Activated CD4-positive, alpha-beta memory T cell treated with anti-CD3 and anti-CD28 coated beads, Interleukin-2, amount 10 ng/mL, durations not matched to agents 7 days and 5 days (primary cell): ENCODE measurements at regions not wholly inside any gene's neighbourhood (a gene's known extent, or its start where the extent isn't known, plus 50 kb on each side); places are given as distances from the start of the nearest gene placed in this dataset.

Experiments
- CTCF ChIA-PET: fragments of 350-600 bp; sonication (Branson Sonifier 250); formaldehyde crosslinking; loops from one replicate; lab custom pipeline; 2021; ENCODE audit warnings: antibody characterized with exemption, inconsistent platforms; lab: Charles Lee
- POLR2A ChIA-PET: fragments of 350-600 bp; sonication (Branson Sonifier 250); formaldehyde crosslinking; loops from one replicate; lab custom pipeline; 2021; ENCODE audit warnings: antibody characterized with exemption; lab: Charles Lee
- DNase-seq: peaks from one replicate; pipeline ENCODE4 v3.0.0-alpha.2; 2020
- H3K27ac Mint-ChIP-seq: one replicate; pipeline ENCODE4 v1.8.0; 2021; ENCODE audit warnings: mild to moderate bottlenecking, mixed read lengths
- H3K27me3 Mint-ChIP-seq: one replicate; pipeline ENCODE4 v1.8.0; 2021; ENCODE audit warnings: mixed read lengths
- H3K36me3 Mint-ChIP-seq: one replicate; pipeline ENCODE4 v1.8.0; 2021; ENCODE audit warnings: low read depth, mixed read lengths
- H3K4me1 Mint-ChIP-seq: one replicate; pipeline ENCODE4 v1.8.0; 2021; ENCODE audit warnings: mixed read lengths
- H3K4me3 Mint-ChIP-seq: one replicate; pipeline ENCODE4 v1.8.0; 2021; ENCODE audit warnings: mild to moderate bottlenecking, mixed read lengths
- H3K9me3 Mint-ChIP-seq: one replicate; pipeline ENCODE4 v1.8.0; 2021; ENCODE audit warnings: mixed read lengths

DNA sequence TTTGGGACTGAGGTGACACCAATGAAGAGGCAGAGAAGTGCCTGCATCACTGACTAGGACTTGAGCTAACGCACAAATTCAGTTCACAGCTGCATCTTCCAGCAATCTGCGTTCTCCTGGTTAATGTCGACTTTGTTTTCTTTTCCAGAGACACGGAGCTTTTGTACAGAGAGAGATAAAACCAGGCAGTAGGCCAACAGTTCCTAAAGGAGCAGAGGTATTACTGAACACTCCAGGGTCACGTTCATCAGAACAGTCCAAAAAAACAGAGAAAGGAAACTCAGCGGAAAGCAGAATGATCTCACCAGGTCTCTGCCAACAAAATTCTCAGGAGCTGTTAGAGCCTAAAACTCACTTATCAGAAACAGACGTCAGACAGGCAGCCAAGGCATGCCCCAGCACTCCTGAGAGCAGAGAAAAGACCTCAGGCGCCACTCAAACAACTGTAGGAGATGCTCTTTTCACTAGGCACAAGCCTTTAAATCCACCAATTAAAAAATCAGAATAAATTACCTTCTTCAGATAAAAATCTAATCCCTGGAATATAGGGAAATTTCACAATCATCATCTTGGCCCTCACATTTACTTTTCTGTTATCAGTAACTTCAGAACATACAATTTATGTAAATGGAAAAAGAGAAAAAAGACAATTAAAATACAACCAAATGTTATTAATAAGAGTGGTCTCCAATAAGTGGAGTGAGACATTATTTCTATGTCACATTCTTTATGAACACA lies 95.9 kb upstream of the SPTBN1 start:
- ChIA-PET CTCF (no interaction called here), POLR2A (no interaction called here)
- H3K4me3 Mint-ChIP-seq = no peak overlapping the region
- H3K4me1 Mint-ChIP-seq = no peaks in the 10 kb centered on the region
- no peaks in the 10 kb centered on the region for H3K9me3 Mint-ChIP-seq
- no peak overlapping the region for H3K27ac Mint-ChIP-seq
- H3K36me3 Mint-ChIP-seq = no peaks in the 10 kb centered on the region
- no peak for DNase-seq
- H3K27me3 Mint-ChIP-seq = peaks cover 27% of the 10 kb centered on the region

DNA sequence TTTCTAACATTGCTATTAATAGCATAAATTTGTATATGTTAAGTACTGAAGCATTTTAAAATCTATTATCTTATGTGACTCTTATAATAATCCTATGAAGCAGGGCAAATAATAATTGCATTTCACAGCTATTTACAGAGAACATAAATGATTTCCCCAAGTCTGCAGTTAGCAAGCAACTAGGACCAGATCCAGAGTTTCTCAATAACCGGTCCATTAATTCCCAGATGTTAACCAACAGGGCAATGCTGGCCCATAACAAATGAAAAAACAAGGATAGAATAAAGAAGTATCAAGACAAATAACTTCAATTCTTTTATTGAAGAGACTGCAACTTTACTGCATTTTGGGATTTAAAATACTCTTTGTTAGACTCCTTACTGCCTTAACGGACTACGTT lies 91.7 kb upstream of the SPTBN1 start:
- H3K9me3 Mint-ChIP-seq = peaks cover 13% of the 10 kb centered on the region
- no peak overlapping the region for H3K4me3 Mint-ChIP-seq
- H3K27me3 Mint-ChIP-seq = peaks cover 25% of the 10 kb centered on the region
- no peaks in the 10 kb centered on the region for H3K4me1 Mint-ChIP-seq
- H3K36me3 Mint-ChIP-seq = no peaks in the 10 kb centered on the region
- ChIA-PET POLR2A (no interaction called here), CTCF (no interaction called here)
- no peak for DNase-seq
- H3K27ac Mint-ChIP-seq = no peak overlapping the region

DNA sequence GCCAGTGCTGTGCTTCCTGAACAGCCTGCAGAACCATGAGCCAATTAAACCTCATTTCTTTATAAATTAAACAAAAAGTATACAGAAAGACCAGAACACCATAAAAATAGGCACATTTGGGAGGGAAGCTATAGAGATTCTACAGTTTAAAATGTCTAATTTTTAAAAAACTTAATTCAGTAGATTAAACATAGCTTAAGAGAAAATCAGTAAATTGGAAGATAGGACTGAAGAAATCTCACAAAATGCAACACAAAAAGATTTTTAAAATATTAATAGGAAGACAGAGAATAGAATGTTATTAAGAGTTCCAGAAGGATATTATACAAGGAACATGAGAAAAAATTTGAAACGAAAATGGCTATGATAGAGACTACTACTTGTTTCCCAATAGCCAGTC lies 90.5 kb upstream of the SPTBN1 start:
- POLR2A ChIA-PET = no interaction called here
- Mint-ChIP-seq H3K4me1 (no peaks in the 10 kb centered on the region), H3K4me3 (no peak overlapping the region), H3K36me3 (no peaks in the 10 kb centered on the region), H3K27ac (no peak overlapping the region), H3K27me3 (peaks cover 22% of the 10 kb centered on the region), H3K9me3 (peaks cover 15% of the 10 kb centered on the region)
- CTCF ChIA-PET = no interaction called here
- no peak for DNase-seq

DNA sequence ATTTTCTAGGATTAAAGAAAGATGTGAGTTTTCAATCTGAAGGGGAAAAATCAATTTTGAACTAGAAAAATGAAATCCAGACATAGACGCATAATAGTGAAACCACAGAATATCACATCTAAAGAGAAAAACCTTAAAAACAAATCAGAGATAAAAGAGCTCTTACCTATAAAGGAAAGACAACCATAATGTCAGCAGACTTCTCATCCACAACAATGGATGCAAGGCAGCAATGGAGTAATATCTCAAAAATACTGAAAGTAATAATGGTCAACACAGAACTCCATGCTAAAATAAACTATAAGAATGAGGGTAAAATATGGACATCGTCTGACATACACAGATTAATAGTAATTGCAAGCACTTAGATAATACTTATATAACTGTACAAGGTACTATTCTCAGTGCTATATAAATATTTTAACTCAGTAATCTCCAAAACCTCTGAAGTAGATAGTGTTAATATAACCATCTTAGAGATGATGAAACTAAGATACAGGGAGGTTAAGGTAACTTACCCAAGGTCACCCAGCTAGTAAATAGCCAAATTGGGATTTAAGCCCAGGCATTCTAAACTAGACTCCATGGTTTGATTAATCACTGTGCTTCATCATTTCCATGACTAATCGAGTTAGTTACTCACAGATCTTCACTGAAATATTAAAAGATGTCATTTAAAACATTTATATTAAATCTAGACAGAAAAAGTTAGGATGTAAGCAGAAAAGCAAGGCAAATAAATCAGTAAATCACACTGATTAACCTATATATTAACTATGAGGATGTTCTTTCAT lies 89.4 kb upstream of the SPTBN1 start:
- peaks cover 21% of the 10 kb centered on the region for H3K27me3 Mint-ChIP-seq
- no peaks in the 10 kb centered on the region for H3K4me1 Mint-ChIP-seq
- peaks cover 15% of the 10 kb centered on the region for H3K9me3 Mint-ChIP-seq
- DNase-seq = no peak
- H3K27ac Mint-ChIP-seq = no peak overlapping the region
- POLR2A ChIA-PET = no interaction called here
- H3K36me3 Mint-ChIP-seq = no peaks in the 10 kb centered on the region
- CTCF ChIA-PET = no interaction called here
- no peak overlapping the region for H3K4me3 Mint-ChIP-seq

DNA sequence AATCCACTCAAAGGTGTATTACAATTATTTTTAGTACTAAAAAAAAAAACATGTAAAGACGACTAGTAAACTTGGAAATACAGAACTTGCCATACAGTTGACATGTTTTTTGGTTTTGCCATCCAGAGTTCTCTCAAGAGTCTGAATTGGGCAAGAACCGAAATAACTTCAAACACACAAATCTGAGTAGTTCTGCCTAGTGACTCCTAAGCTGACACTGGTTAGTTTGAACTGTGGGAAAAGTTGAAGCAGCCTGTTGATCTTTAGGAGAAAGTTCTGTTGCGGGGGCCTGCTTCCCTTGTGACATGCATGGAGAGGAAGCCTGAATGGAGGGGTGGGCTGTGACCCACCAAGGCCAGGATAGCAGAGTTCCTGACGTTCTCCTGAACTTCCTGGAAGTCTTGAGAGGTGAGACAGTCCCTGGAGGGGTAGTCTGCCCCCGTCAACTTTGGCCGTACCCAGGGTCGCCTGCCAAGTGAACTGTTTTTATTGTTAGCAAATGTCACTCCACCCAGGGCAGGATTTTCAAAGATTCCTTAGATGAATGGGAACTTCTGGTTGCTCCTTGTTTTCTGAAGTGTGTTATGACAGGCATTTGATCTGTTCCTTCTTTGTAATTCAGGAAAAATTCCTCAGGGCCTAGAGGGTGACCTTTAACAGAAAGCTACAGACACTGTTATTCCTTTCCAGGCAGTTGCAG lies 85.6 kb upstream of the SPTBN1 start:
- POLR2A ChIA-PET = no interaction called here
- no peak overlapping the region for H3K4me3 Mint-ChIP-seq
- CTCF ChIA-PET = no interaction called here
- peaks cover 4% of the 10 kb centered on the region for H3K27me3 Mint-ChIP-seq
- no peaks in the 10 kb centered on the region for H3K4me1 Mint-ChIP-seq
- H3K9me3 Mint-ChIP-seq = peaks cover 15% of the 10 kb centered on the region
- no peak overlapping the region for H3K27ac Mint-ChIP-seq
- H3K36me3 Mint-ChIP-seq = no peaks in the 10 kb centered on the region
- no peak for DNase-seq

DNA sequence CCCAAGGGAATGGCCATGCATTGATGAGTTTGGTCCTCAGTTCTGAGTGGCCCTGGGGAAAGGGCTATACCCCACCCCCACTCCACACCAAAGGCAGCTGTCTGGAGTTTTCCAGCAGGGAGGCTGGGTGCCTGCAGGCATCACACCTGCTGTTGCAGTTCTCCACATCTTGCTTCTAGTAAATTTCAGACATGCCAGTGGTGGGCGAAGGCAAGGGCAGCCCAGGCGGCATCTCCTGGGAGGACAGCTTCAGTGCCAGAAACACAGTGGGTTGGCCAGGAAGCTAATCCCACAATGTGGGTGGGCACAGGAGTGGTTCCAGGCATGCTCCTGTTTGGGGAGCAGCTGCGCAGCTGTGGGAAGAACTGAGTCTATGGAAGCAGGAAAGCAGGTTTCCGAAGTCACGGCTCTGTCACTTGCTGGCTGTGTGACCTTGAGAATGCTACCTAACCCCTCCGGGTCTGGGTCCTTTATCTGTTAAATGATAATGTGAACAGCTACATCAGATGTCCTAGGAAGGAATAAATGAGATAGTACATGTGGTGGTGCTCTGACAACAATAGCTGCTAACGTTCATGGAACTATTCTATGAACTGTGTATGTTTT lies 84.6 kb upstream of the SPTBN1 start:
- Mint-ChIP-seq H3K4me3 (no peak overlapping the region), H3K36me3 (no peaks in the 10 kb centered on the region), H3K9me3 (peaks cover 15% of the 10 kb centered on the region), H3K27ac (no peak overlapping the region), H3K4me1 (no peaks in the 10 kb centered on the region), H3K27me3 (peaks cover 5% of the 10 kb centered on the region)
- CTCF ChIA-PET = no interaction called here
- no peak for DNase-seq
- POLR2A ChIA-PET = no interaction called here

DNA sequence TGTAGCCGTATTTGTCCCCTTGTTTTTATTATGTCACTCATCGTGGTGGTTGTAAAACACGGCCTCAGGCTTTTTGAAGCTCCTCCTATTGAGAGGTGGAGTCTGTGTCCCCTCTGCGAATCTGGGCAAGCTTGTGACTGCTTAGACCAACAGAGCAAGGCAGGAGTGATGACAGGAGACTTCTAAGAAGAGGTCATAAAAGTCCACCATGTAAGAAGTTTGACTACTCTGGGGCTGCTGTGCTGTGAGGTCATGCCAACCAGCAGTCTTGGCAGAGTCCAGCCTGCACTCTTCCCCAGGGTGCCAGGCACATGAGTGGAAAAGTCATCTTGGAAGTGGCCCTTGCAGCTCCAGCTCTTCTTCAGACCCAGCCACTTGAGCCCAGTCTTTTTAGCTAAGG lies 83.8 kb upstream of the SPTBN1 start:
- ChIA-PET CTCF (no interaction called here), POLR2A (no interaction called here)
- H3K36me3 Mint-ChIP-seq = no peaks in the 10 kb centered on the region
- H3K4me3 Mint-ChIP-seq = no peak overlapping the region
- peaks cover 5% of the 10 kb centered on the region for H3K27me3 Mint-ChIP-seq
- H3K27ac Mint-ChIP-seq = no peak overlapping the region
- no peaks in the 10 kb centered on the region for H3K4me1 Mint-ChIP-seq
- peaks cover 15% of the 10 kb centered on the region for H3K9me3 Mint-ChIP-seq
- no peak for DNase-seq

DNA sequence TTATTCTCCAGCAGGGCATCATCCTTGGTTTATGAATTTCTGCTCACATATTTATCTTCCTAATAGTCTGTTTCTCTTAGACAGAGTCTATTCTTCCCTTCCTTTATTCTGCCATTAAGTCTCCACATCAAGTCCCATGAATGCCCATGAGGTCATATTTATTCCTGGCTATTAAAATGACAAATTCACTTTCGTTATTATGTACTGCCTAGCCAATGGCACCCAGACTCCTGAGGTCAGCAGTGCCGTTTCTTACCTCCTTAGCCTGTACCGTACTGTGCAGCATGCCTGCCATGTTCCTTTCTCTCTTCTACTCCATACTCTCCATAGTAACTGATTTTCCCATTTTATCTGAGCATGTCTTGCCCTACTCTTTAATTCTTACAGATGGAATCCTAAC lies 82.3 kb upstream of the SPTBN1 start:
- ChIA-PET POLR2A (no interaction called here), CTCF (no interaction called here)
- Mint-ChIP-seq H3K4me1 (no peaks in the 10 kb centered on the region), H3K36me3 (no peaks in the 10 kb centered on the region), H3K27ac (no peak overlapping the region), H3K27me3 (peaks cover 5% of the 10 kb centered on the region), H3K4me3 (no peak overlapping the region), H3K9me3 (peaks cover 6% of the 10 kb centered on the region)
- DNase-seq = no peak

DNA sequence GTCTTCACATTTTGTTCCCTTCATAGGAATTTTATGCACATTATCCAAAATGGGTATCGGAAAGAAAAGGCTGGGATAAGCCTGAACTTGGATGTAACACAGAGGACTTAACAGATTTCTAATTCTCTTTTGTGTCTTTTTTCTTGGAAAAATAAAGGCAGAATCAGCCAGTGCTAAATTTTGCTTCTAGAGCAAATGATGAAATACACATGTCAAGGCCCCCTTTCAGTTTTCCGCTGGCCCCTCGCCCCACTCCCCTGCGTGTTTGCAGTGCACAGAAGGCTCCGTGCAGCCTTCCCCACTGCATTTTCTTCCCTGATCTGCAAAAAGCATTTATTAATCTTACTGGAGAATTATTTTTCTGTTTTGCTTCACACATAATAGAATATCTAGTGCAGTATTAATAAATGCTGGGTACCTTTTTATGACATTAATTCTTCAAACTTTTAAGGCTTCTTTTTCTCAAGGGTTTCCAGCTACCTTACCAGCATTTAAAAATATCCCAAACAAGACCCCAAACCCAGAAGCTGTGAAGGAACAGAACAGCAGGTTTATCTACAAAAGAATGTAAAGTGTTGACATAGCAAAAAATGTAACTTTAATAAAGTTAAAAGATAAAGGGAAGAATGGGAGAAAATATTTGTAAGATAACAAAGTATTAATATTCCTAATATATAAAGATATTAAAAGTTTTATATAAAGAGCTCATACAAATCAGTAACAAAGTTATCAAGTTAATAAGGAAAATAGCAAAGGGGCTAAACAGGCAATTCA lies 81.3 kb upstream of the SPTBN1 start:
- Mint-ChIP-seq H3K27me3 (peaks cover 4% of the 10 kb centered on the region), H3K4me3 (no peak overlapping the region), H3K4me1 (no peaks in the 10 kb centered on the region), H3K36me3 (no peaks in the 10 kb centered on the region), H3K9me3 (no peaks in the 10 kb centered on the region), H3K27ac (no peak overlapping the region)
- ChIA-PET CTCF (no interaction called here), POLR2A (no interaction called here)
- no peak for DNase-seq

DNA sequence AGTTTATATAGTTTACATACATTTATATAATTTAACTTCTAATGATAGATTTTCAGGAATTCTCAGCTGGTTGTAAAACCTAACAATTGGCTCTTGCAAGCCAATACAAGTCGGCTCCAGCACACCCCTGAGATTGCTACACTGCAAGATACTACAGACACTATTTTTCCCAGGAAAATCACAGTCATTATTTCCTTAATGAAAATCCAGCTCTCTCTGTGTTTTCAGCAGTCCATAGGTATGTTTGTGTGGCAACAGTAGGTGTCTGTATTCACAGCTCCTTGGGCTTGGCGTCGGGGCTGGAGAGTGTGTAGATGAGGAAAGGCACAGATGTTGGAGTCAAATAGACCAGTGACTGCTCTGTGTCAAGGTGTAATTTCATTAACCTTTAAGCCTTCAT lies 78.7 kb upstream of the SPTBN1 start:
- no peak overlapping the region for H3K27ac Mint-ChIP-seq
- H3K4me3 Mint-ChIP-seq = no peak overlapping the region
- H3K4me1 Mint-ChIP-seq = no peaks in the 10 kb centered on the region
- no peaks in the 10 kb centered on the region for H3K9me3 Mint-ChIP-seq
- H3K27me3 Mint-ChIP-seq = peaks cover 8% of the 10 kb centered on the region
- no peaks in the 10 kb centered on the region for H3K36me3 Mint-ChIP-seq
- CTCF ChIA-PET = no interaction called here
- POLR2A ChIA-PET = no interaction called here
- DNase-seq = no peak

DNA sequence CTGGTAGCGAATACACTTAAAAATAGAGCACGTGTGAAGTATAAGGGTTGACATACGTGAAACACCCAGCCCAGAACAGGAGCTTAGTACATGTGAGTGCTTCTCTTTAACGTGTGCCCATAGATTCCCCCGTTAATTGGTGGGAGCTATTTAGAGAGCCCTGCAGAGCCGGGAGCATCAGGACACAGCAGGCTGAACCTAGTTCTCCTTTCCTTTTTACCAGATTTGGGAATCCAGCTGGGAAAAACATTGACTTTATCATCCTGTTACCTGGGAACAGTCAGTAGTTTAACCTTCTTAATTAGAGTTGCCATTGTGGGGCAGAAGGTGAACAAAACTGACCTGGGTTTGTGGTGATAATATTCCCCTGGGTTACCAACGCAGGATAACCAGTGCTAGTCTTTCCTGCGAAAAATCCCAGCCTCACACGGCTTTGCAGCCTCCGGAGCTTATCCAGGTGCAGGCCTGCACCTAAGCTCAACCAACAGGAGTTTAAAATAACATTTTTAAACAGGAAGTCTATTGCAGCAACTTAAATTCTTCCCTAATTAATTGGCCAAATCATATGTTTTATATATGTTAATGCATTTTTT lies 78.1 kb upstream of the SPTBN1 start:
- no peaks in the 10 kb centered on the region for H3K36me3 Mint-ChIP-seq
- ChIA-PET POLR2A (no interaction called here), CTCF (no interaction called here)
- no peak overlapping the region for H3K27ac Mint-ChIP-seq
- H3K4me3 Mint-ChIP-seq = no peak overlapping the region
- H3K4me1 Mint-ChIP-seq = no peaks in the 10 kb centered on the region
- H3K9me3 Mint-ChIP-seq = no peaks in the 10 kb centered on the region
- H3K27me3 Mint-ChIP-seq = peaks cover 10% of the 10 kb centered on the region
- no peak for DNase-seq

DNA sequence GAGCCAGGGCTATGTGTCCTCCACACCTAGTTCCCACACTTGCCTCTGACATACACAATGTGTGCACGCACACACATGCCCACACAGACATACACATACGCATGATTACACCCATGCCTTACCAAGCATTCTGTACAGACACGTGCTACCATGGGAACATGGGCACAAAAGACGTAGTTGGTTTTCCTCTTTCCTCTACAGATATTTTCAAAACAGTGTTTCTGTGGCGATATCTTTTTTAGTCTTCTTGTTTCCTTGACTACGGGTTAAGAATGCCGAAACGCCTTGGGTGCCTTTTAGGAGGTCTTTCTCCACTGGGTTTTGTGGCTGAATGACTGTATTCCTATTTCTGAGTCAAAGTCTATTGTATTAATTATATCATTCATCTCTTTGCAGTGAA lies 75.5 kb upstream of the SPTBN1 start:
- Mint-ChIP-seq H3K27me3 (peaks cover 8% of the 10 kb centered on the region), H3K27ac (no peak overlapping the region)

More for the DNA sequence above, 75.5 kb upstream of the SPTBN1 start:
- H3K4me1 Mint-ChIP-seq = no peaks in the 10 kb centered on the region
- no peaks in the 10 kb centered on the region for H3K9me3 Mint-ChIP-seq
- ChIA-PET CTCF (no interaction called here), POLR2A (no interaction called here)
- H3K4me3 Mint-ChIP-seq = no peak overlapping the region
- DNase-seq = no peak
- no peaks in the 10 kb centered on the region for H3K36me3 Mint-ChIP-seq
